Endothelial cell of umbilical vein (primary cell): ENCODE measurements at regions not wholly inside any gene's neighbourhood (a gene's known extent, or its start where the extent isn't known, plus 50 kb on each side); places are given as distances from the start of the nearest gene placed in this dataset.

Experiments used
- CTCF ChIP-seq, 2 donors: IDR thresholded peaks; 1 replicate in 1 of 2; 2 replicates in 1 of 2; pipeline ENCODE4 v1.5.1; 2011; ENCODE audit warnings: low read length in 2 of 2, mild to moderate bottlenecking in 2 of 2, moderate library complexity in 2 of 2, control low read depth in 1 of 2, inconsistent platforms in 1 of 2, low read depth in 1 of 2; ENCODE audit not compliant: insufficient read depth in 1 of 2; ENCODE audit errors: extremely low read depth in 1 of 2
- EZH2 ChIP-seq: IDR thresholded peaks from 2 replicates; pipeline ENCODE4 v1.6.1; 2012; ENCODE audit warnings: borderline replicate concordance, low read depth, mild to moderate bottlenecking, moderate library complexity, low read length, inconsistent platforms; ENCODE audit not compliant: severe bottlenecking
- MYC ChIP-seq: IDR thresholded peaks from one replicate; pipeline ENCODE4 v1.6.1; 2011; ENCODE audit warnings: mild to moderate bottlenecking, low read depth, low read length
- POLR2A ChIP-seq: IDR thresholded peaks from 2 replicates; pipeline ENCODE4 v1.6.1; 2012; ENCODE audit warnings: low read depth, mild to moderate bottlenecking, control low read depth, low read length

GRCh38 chrX:129238011-129238410 is 285.3 kb downstream of the SMARCA1 start:
- no peak for TF ChIP-seq POLR2A
- TF ChIP-seq CTCF (IDR thresholded peaks at IDR 0.05; ENCODE audit: extremely low read depth in 1 of 2, insufficient read depth in 1 of 2, low read depth in 1 of 2, low read length in 2 of 2), result no peak
- no peak for TF ChIP-seq EZH2
- TF ChIP-seq MYC, result no peak
